ENCODE measurements at regions not wholly inside any gene's neighbourhood (a gene's known extent, or its start where the extent isn't known, plus 50 kb on each side); places are given as distances from the start of the nearest gene placed in this dataset.

- Histone ChIP-seq H3K27ac (ENCODE audit: low read length) (no peak overlapping the region), H3K4me2 (ENCODE audit: low read length) (no peak overlapping the region), H3K9me2 (ENCODE audit: insufficient read depth, low read length) (no peaks in the 10 kb centered on the region), H3F3A (ENCODE audit: insufficient read depth, low read length, poor library complexity, severe bottlenecking) (no peaks in the 10 kb centered on the region), H3K27me3 (ENCODE audit: insufficient read depth, low read depth, low read length) (no peaks in the 10 kb centered on the region), H3K79me2 (replicated peaks; ENCODE audit: insufficient read depth, low read length) (no peaks in the 10 kb centered on the region), H3K4me3 (ENCODE audit: low read length) (no peak overlapping the region), H3K9ac (ENCODE audit: low read length) (no peak overlapping the region), H3K9me3 (ENCODE audit: low read length) (no peaks in the 10 kb centered on the region), H4K20me1 (ENCODE audit: insufficient read depth) (no peaks in the 10 kb centered on the region), H2AFZ (ENCODE audit: low read depth, low read length) (no peak overlapping the region), H3K36me3 (ENCODE audit: insufficient read depth, low read length) (no peaks in the 10 kb centered on the region)
- TF ChIP-seq EP300 (conservative IDR thresholded peaks at IDR 0.05; ENCODE audit: poor library complexity, severe bottlenecking) (no peak), MXI1 (conservative IDR thresholded peaks at IDR 0.05; ENCODE audit: poor library complexity, severe bottlenecking) (no peak), POLR2AphosphoS5 (IDR thresholded peaks at IDR 0.05) (no peak), REST (IDR thresholded peaks at IDR 0.05; ENCODE audit: borderline replicate concordance) (no peak), RAD21 (conservative IDR thresholded peaks at IDR 0.05) (no peak), SMC3 (conservative IDR thresholded peaks at IDR 0.05; ENCODE audit: poor library complexity) (no peak), CTCF (IDR thresholded peaks at IDR 0.05; ENCODE audit: poor library complexity, severe bottlenecking) (no peak), EZH2 (IDR thresholded peaks at IDR 0.05; ENCODE audit: borderline replicate concordance, insufficient read depth, low read length, poor library complexity, severe bottlenecking) (no peak), TAF1 (IDR thresholded peaks at IDR 0.05; ENCODE audit: low read depth) (no peak)
Observed at GRCh38 chr9:85199866-85200495, 530.5 kb downstream of the NTRK2 start.

- no peaks in the 10 kb centered on the region for H3F3A ChIP-seq (ENCODE audit: insufficient read depth, low read length, poor library complexity, severe bottlenecking)
- no peak for TF ChIP-seq RAD21 (conservative IDR thresholded peaks at IDR 0.05)
- TF ChIP-seq MXI1 (conservative IDR thresholded peaks at IDR 0.05; ENCODE audit: poor library complexity, severe bottlenecking): no peak
- no peak for TF ChIP-seq EZH2 (IDR thresholded peaks at IDR 0.05; ENCODE audit: borderline replicate concordance, insufficient read depth, low read length, poor library complexity, severe bottlenecking)
- no peak for TF ChIP-seq EP300 (conservative IDR thresholded peaks at IDR 0.05; ENCODE audit: poor library complexity, severe bottlenecking)
- no peaks in the 10 kb centered on the region for H3K36me3 ChIP-seq (ENCODE audit: insufficient read depth, low read length)
- no peaks in the 10 kb centered on the region for H3K79me2 ChIP-seq (replicated peaks; ENCODE audit: insufficient read depth, low read length)
- no peak overlapping the region for H3K4me2 ChIP-seq (ENCODE audit: low read length)
- no peaks in the 10 kb centered on the region for H3K9me2 ChIP-seq (ENCODE audit: insufficient read depth, low read length)
- no peak overlapping the region for H3K27ac ChIP-seq (ENCODE audit: low read length)
- H3K4me3 ChIP-seq (ENCODE audit: low read length): no peak overlapping the region
- H3K27me3 ChIP-seq (ENCODE audit: insufficient read depth, low read depth, low read length): no peaks in the 10 kb centered on the region
- H2AFZ ChIP-seq (ENCODE audit: low read depth, low read length): no peak overlapping the region
- H3K9ac ChIP-seq (ENCODE audit: low read length): no peak overlapping the region
- no peaks in the 10 kb centered on the region for H3K9me3 ChIP-seq (ENCODE audit: low read length)
- H4K20me1 ChIP-seq (ENCODE audit: insufficient read depth): no peaks in the 10 kb centered on the region
Observed at GRCh38 chr9:85192750-85193149, 523.2 kb downstream of the NTRK2 start.
